ENCODE measurements at regions not wholly inside any gene's neighbourhood (a gene's known extent, or its start where the extent isn't known, plus 50 kb on each side); places are given as distances from the start of the nearest gene placed in this dataset.

DNA sequence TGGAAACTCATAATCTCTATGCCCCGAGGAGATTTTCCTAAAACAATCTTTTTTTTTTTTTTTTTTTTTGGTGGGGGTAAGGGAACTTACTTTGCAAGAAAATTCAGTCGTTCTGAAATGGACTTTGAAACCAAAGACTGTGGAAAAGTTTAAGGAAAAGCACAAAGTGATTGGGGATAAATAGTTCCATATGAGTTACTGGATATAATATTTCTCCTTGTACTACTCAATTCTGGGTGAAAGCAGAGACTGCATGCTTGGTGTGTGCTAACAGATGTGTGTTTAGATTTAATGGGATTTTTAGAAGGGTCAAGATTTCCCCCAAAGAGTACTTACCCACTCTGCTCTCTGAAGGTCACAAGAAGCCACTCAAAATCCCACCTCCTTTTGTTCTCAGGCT is 204.9 kb upstream of the USP24 start:
- no peak for DNase-seq

DNA sequence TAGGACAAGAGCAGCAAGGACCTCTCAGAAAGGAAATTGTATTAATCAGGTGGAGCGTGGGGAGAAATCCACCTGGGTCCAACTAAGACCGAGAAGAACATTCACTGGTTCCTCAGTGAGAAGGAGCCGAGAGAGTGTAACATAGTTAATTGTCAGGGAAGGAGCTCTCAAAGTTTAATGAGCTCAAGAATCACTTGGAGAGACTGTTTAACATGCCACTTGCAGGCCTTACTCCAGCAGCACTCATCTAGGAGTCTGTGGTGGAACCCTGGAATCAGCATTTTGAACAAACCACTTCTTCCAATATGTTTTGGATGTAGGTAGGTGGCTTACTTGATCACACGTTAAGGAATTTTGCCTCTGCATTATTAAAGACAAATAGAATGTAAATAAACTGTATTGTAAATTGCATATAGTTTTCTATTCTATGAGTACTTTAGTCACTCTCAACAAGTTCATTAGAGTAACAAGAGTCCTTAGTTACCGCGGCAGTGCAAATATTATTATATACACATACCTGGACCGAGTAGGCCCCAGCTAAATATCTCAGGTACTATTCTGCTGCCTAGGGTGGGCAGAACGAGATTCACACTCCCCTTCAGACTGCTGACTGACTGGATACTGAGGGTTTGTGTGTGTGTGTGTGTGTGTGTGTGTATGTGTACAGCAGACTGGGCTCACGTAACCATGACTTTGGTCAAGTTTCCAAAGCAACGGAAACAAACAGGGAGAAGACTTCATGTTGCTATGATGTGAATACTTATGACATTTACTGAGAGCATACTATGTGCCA is 203.2 kb upstream of the USP24 start:
- DNase-seq: no peak

DNA sequence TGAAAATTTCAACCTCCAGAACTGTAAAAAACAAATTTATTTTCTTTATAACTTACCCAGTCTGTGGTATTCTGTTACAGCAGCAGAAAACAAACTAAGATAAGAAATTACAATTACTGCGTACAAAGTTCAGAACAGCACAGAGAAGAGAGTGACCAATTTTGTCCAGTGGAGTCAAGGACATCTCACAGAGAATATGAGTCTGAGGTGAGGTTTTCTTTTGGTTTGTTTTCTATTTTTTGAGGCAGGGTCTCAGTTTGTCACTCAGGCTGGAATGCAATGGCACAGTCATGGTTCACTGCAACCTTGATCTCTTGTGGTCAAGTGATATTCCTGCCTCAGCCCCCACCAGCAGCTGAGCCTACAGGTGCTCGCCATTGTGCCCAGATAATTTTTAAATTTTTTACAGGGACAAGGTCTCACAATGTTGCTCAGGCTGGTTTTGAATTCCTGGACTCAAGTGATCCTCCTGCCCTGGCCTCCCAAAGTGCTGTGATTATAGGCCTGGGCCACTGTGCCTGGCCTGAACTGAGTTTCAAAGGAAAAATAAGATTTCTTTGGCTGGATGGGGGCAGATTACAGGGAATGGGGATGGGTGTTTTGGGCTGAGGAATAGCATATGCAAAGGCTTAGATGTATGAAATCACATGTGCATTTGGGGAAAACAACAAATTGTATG is 201.1 kb upstream of the USP24 start:
- no peak for DNase-seq

DNA sequence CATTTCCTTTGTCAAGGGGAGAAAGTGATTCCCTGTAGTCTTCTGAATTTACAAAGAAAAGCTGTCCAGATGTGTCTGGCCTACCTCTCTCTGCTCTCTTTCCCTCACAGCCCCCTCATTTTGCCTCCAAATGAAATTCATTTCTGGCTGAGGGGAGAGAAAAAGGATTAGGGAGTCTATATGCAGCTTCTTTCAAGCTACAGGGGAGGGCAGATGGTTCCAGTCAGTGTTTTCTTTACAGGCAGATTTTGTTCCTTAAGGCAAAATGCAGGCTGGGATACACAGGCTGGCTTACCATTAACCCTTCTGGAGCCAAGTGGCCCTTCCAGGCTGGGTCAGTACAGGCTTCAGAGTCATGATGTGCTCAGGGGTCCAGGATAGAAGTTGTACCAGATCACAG is 198.1 kb upstream of the USP24 start:
- no peak for DNase-seq

DNA sequence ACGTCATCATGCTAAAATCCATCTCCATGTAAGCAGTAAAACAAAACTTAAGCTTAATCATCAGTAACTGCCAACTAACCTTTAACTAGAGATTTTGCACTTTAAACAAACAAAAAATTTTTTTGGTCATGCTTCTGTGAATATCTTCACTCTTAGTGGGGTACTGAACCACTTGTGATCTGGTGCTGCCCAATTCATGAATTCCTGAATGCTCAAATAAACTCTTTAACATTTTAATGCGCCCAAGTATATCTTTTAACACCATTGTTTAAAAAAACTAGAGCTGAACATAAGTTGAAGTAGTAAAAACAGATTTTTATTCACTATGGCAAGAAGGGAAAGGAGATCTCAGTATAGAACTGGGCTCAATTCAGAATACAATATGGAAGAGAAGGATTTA is 196.9 kb upstream of the USP24 start:
- no peak for DNase-seq

DNA sequence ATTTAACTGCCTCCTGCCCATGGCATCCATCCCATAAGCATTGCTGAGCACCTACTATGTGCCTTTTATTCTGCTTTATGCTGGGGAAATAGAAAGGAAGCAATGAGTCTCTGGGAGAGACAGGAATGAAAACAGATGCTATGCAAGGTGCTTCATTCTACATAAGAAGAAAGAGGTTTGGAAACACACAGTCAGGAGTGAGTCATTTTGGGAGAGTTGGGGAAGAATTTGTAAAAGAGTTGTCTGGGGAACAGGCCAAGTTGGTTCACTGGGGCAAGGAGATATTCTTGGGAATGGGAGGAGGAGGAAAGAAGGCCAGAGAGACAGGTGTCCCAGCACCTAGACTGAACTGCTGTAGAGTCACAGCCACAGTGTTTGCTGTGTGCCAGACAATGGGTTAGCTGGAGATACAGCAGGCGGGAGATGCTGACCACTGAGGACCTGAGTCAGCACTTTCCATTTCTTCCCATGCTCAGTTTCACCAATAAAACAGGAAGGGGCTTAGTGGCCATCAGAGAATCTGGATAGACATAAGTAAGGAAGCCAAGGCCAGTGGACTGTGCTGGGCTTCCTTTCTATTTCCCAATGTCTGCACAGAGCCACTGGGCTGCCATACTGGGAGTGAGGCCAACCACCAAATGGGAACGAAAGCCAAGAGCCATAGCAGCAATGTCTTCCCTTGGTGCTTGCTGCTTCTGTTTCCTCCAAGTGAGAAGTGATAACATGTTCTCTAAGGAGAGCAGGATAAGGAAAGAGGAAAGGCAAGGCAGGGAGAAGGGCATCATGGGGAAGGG is 187.7 kb upstream of the USP24 start:
- no peak for DNase-seq

DNA sequence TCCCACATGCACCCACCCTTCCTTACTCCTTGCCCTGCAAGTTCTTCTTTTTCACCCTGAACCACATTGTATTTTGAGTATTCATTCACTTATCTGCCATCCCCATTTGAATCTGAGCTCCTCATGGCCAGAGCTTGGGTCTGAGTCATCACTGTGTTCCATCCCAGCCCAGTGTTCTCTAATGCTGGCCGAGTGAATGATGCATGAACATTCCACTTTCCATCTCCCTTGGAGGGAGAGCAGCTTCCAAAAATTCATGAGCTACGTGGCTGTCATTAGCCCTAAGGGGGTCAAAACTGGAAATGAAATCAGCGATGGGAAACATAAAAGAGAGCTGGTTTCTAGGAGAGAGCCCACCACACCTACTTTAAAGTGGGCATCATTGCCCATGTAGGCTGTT is 187.0 kb upstream of the USP24 start:
- no peak for DNase-seq

DNA sequence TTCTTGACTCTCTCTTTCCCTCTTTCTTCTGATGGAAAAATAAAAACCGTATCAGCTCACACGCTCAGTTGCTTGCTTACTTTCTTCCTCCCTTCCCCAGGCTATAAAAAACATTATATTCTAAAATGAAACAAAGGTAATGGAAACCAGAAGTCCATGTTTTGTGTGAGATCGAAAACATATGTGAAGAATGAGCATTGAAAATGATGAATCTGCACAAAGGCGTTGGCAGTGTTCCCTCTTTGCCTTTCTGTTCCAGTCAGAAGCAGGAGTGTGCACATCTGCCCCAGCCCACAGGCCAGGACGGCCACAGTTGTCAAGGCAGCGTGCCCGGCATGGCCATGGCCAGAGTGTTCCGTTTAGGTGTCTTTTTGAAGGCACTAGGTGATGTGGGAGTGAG is 185.3 kb upstream of the USP24 start:
- no peak for DNase-seq

DNA sequence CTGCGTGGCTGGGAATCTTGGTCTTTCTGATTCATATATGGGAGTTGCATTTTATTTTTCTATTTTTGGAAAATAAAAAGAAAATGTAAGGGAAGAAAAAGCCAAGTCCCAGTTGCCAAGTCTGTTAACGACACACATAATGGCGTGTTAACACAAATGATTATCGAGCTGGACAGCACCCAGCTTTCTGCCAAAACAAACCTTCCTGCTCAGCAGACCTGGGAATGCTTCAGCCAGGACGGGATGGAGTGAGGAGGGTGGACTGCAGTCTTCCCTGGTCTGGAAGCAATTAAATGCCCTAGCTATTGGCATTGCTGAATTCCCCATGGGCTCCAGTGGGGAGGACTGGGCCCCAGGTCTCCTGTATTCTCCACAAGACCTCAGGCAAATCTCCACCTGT is 184.2 kb upstream of the USP24 start:
- DNase-seq: no peak

DNA sequence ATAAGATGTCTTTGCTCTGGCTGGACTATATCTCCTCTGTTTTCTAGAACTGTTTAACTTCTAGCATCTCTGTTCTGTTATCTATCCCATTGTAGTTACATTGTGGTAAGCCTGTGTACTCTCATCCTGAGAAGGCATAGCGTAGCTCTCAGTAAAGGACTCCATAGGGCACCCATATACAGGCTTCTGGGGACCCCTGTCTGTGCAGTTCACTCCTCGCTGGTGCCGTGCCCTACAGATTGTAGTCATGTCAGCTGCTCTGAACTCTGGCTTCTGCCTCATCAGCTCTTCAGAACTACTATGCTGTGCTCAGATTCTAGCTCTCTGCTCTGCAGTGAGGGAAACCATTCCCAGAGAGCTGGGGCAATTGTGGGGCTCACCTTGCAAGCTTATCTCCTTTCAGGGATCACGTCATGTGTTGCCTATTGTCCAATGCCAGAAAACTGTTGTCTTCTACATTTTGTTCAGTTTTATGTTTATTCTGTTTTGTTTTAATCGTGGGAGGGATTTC is 181.3 kb upstream of the USP24 start:
- DNase-seq: no peak

DNA sequence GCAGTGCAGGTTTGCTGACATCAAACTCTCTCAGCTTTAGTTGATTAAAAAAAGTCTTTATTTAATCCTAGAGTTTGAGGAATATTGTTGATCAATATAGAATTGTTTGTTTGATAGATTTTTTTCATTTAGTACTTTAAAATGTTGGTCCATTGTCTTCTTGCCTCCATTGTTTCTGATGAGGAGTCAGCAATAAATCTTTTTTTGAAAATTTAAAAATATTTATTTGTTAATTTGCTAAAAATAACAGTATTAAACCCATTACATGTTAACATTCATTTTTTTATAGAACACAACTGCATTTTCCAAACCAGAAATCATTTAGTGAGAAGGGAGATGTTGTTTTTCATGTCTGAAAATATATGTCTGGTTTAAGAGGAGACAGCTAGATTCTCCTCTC is 173.8 kb upstream of the USP24 start:
- no peak for DNase-seq

DNA sequence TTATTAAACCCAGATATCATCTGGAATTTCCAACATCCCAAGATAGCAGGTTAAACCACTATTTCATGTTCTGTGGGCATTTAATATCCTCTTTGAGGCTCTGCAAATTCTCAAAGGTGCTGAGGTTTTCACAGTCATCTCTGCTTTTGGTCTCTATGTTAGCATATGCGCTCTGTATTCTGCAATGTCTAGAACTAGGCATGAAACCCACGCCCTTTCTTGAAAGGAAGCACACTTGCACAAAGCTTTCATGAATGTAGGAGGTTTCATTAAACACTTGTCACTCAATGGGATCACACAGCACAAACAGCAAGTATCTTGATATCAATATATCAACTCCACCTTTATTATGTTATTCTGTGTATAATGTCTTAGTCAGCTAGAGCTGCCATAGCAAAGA is 172.0 kb upstream of the USP24 start:
- no peak for DNase-seq

DNA sequence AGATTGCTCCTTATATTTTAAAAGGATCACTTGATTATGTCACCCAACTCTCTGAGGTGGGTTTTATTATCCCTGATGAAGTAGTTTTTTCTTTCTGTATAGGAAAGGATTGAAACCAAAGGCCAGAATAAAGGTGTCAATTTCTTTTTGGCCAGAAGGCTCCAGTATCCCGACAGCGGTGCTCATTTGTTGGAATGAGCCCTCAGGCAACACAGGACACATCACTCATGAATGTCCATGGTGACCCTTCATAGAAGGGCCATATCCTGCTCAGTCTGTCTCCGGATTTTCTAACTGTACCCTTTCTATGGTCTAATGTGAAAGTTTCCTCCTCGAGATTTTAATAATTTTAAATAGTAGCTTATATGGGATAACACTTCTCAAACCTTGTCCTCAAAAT is 171.3 kb upstream of the USP24 start:
- DNase-seq: no peak

DNA sequence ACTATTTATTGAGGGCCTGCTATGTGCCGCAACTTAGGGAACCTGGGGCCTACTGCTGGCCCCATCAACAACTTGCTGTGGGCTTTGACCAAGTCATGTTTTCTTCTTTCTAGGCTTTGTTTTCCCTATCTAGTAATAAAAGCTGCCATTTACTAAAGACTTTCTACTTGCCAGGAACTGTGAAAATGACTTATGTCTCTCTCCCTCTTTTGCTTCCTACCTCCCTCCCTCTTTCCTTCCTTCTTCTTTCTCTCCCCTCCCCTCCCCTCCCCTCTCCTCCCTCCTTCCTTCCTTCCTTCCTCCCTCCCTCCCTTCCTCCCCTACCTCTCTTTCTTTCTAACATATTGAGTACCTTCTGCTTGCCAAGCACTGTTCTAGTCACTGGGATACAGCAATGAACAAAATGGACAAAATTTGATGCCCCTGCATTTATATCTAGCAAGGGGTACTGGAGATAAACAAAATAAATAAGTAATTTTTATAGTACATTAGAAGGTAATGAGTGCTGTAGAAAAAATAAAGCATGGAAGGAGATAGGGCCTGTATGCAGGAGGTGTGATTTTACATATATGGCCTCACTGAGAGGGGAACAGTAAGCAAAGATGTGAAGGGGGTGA is 170.3 kb upstream of the USP24 start:
- no peak for DNase-seq

DNA sequence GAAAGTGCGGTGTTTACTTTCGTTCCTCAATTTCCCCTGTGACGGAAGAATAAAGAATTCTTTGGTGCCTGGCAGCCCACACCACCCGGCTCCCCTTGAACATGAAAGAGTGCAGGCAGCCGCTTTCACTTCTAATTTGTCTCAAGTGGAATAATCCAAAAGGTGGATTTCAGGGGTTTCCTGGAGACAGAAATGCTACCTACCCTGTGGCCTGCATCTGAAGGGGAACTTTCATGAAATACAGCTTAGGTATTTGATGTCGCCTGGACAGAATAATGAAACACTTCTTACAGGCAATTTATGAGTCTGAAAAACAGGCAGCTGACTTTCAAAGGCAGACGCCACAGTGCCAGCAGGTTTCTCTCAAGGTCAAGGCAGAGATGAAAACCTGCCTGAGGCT is 169.5 kb upstream of the USP24 start:
- DNase-seq: no peak

DNA sequence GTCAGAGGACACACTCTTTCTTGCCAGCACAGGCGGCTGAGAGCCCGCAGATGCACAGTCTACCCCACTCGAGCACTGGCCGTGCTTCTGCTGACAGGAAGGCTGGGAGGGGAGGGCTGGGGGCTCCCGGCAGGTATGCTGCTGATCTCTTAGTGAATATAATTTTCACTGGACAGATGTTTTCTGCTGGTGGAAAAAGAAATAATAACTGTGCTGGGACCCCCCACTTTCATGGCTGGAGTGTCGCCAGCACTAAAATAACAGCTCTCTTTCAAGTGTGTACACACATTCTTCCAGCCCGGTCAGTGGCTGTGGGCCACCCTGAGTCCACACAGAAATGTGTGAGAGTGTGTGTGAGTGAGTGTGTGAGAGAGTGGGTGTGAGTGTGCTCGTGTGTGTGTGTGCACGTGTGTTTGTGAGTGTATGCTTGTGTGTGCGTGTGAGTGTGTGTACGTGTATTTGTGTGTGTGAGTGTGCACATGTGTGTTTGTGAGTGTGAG is 167.7 kb upstream of the USP24 start:
- DNase-seq: no peak

DNA sequence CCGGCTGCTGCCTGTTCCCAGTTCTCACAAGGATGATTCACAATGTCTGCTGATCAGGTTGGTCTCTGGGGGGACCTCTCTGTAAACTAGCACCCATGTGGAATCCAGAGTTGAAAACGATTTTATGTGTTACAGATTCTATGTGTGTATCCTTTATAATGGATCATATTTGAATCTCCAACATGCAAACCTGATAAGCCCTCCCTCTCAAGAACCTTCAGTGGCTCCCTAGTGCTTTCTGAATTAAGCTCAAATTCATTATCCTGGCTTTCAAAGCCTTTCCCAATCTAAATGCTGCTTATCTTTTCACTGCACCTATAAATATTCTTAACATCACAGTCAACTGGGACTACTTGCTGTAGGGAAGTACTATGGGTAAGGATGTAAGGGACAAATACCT is 166.8 kb upstream of the USP24 start:
- DNase-seq: no peak

DNA sequence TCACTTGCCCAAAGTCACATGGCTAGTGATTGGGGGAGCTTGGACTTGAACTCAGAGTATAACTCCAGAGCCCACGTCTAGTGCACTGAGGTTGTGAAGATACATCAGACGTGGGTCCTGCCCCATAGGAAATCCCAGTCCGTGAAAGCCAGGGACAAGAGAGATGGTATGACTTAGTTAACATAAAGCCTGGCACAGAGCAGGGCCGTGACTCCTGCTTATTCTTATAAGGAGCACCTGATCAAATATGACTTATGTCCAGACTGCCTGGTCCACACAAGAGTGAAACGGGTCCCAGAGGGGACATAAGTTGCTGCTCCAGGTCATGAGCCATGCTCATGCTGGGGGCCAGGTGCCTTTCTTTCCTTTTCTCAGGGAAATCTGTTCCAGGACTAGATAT is 166.3 kb upstream of the USP24 start:
- no peak for DNase-seq

DNA sequence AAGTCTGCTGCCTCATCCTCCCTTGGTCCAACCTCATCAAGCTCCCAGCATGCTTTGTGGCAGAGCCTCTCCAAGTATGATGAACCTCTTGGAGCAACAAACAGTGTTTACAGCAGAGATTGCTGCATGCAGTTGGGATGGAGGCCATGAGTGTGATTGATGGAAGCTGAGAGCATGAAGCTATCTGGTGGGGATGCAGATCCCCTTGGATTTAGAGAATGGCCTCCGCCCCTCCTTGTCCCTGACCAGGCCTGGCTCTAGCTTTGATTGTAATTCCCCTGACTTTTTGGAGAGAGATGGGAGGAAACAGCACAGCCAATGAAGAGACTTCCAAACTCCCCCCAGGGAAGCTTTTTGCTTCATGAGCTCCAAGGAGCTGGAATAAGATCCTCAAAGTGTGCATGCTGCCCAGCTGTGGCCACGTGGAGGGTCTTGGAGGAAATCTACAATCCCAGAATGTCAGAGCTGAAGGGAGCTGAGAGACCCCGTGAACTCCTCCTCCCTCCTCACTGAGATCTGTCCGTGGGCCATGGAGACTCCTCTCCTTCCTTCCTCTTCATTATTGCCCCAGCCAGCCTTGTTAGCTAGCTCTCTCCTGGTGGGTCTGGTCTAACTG is 165.3 kb upstream of the USP24 start:
- no peak for DNase-seq

DNA sequence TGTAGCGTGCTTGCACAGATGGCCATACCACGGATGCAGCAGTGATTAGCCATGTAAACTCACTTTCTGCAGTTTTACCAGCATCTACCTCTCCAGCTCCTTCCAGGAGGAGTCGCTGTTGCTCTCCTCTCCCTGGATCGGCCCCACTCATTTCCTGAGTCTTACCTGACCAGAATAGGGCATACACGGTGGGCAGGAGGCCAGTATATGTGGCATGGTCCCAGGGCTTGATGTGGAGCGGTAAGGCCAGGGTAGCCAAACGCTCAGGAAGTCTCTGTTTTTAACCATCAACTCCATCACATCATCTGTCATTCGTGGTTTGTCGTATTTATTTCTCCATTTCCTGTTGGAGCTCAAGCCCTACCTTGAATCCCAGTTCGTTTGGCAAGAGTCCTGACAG is 163.4 kb upstream of the USP24 start:
- DNase-seq: no peak

DNA sequence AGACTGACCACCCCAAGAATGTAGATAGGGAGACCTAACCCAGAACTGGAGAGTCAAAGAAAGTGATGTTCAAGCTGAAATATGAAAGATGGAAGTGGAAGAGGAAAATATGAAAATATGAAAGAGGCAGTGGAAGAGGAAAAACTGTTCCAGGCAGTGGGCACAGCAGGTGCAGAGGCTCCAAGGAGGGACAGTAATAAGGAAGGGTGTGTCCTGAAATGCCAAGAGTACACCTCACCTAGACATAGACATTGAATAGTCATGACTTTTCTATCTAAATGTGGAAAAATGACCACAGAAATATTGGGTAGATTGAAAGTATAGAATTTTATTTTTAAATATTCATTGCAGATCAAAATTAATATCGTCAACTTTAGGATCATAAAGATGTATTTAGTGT is 161.7 kb upstream of the USP24 start:
- DNase-seq: no peak

DNA sequence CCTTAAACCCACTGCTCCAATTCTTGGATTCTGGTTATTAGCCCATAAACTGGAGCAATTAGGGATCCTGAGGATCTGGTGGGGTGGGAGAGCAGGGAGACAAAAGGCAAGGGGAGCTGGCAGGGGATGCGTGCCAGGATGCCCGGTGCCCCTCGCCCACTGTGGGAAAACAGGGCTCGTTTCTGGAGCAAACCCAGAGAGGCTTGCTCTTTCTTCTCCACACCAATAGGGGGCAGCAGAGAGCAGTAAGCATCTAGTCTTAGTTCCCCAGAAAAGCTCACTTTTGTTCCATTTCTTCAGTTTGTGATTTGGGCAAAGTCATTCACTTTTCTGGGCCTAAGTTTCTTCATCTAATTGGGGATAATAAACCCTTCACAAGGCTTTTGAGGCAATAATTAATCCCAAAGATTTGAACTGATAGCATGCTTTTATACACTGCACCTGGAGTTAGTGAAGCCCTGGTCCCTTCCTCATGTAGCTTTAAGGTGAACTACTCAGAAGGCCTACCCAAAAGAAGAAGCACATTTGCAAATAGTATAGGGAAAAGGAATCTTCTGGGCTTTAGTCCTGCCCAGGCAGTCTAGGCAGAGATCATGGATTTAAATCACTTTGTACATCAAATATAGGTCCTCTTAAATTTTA is 160.6 kb upstream of the USP24 start:
- peak; percentile 26 to 52 for DNase-seq
